ENCODE measurements at regions not wholly inside any gene's neighbourhood (a gene's known extent, or its start where the extent isn't known, plus 50 kb on each side); places are given as distances from the start of the nearest gene placed in this dataset.

- no peaks in the 10 kb centered on the region for H3K4me1 ChIP-seq (ENCODE audit: insufficient read depth, low read length)
- peak; percentile 86 for DNase-seq
- Mint-ChIP-seq H3K4me3 (no peak overlapping the region), H3K9me3 (no peaks in the 10 kb centered on the region; a peak in 1 of 5 replicates), H3K4me1 (peaks cover 0 to 4% of the 10 kb centered on the region in 2 experiments; a peak in 2 of 4 replicates), H3K27ac (no peak overlapping the region), H3K27me3 (ENCODE audit: low read depth) (no peaks in the 10 kb centered on the region), H3K36me3 (ENCODE audit: insufficient read depth in 1 of 3, low read depth in 3 of 3) (no peaks in the 10 kb centered on the region)
- H3K4me2 ChIP-seq (ENCODE audit: insufficient read depth, insufficient read length, low read length): no peak overlapping the region
- no peak overlapping the region for H3K27ac ChIP-seq (ENCODE audit: insufficient read length, low read depth, low read length)
- no peak overlapping the region for H4K5ac ChIP-seq (ENCODE audit: insufficient read length, low read depth, low read length)
- H3K23ac ChIP-seq (ENCODE audit: insufficient read length, low read depth, low read length): no peak overlapping the region
- H3K9ac ChIP-seq (ENCODE audit: extremely low read depth, insufficient read length, low read length): no peak overlapping the region
- H2AK5ac ChIP-seq (ENCODE audit: insufficient read length, low read length): no peak overlapping the region
- no peak overlapping the region for H3T11ph ChIP-seq (ENCODE audit: low read length)
- H3K79me2 ChIP-seq (ENCODE audit: insufficient read depth, low read length): no peaks in the 10 kb centered on the region
- no peak overlapping the region for H4K91ac ChIP-seq (ENCODE audit: insufficient read length, low read depth, low read length)
- H4K8ac ChIP-seq (replicated peaks; ENCODE audit: insufficient read length, low read depth, low read length): no peak overlapping the region
- no peak overlapping the region for H2BK15ac ChIP-seq (ENCODE audit: low read depth, low read length)
- no peaks in the 10 kb centered on the region for H4K20me1 ChIP-seq (ENCODE audit: control insufficient read depth, insufficient read depth, insufficient read length)
- no peak overlapping the region for H3K18ac ChIP-seq (ENCODE audit: insufficient read length, low read depth, low read length)
- no peak overlapping the region for H2BK20ac ChIP-seq (ENCODE audit: low read depth, low read length, poor library complexity, severe bottlenecking)
- no peaks in the 10 kb centered on the region for H3K9me3 ChIP-seq (ENCODE audit: control insufficient read depth, low read depth, low read length)
- no CpG with 5 or more reads among the region's 4 CpGs for WGBS (ENCODE audit: extremely low coverage, insufficient read length, low lambda C conversion rate)
- no peak overlapping the region for H3K56ac ChIP-seq (ENCODE audit: insufficient read length, low read depth, low read length)
- no peaks in the 10 kb centered on the region for H3K79me1 ChIP-seq (ENCODE audit: insufficient read depth, low read depth, low read length, poor library complexity, severe bottlenecking)
- peak; percentile 72 for TF ChIP-seq CTCF (conservative IDR thresholded peaks at IDR 0.05)
- H3K14ac ChIP-seq (ENCODE audit: insufficient read depth, low read length): no peak overlapping the region
- no peak overlapping the region for H2BK120ac ChIP-seq (ENCODE audit: low read depth, low read length, poor library complexity, severe bottlenecking)
- no peak overlapping the region for H2BK12ac ChIP-seq (ENCODE audit: insufficient read length, low read depth, low read length)
- no peaks in the 10 kb centered on the region for H3K23me2 ChIP-seq (ENCODE audit: insufficient read length, low read depth, low read length, poor library complexity, severe bottlenecking)
- no peak overlapping the region for H2BK5ac ChIP-seq (ENCODE audit: insufficient read length, low read length)
- H3K4ac ChIP-seq (ENCODE audit: low read depth, low read length): no peak overlapping the region
- H2AFZ ChIP-seq (ENCODE audit: low read length): no peak overlapping the region
- H3K27me3 ChIP-seq (ENCODE audit: insufficient read depth, low read length): no peaks in the 10 kb centered on the region
These were observed 443.0 kb downstream of the ACTL7B start for GRCh38 chr9:108412755-108413154.
